NCI-H1048 (cell line): ENCODE measurements at regions not wholly inside any gene's neighbourhood (a gene's known extent, or its start where the extent isn't known, plus 50 kb on each side); places are given as distances from the start of the nearest gene placed in this dataset.

Experiments used
- DNase-seq: peaks from one replicate; lab custom pipeline; 2025; lab: John Stamatoyannopoulos, UW

GRCh38 chr21:35696644-35697043 lies 363.7 kb downstream of the SETD4 start:
- no peak for DNase-seq

GRCh38 chr21:35692311-35692710 lies 368.0 kb downstream of the SETD4 start:
- no peak for DNase-seq

- DNase-seq: no peak
Observed at GRCh38 chr21:35690436-35690835, 369.9 kb downstream of the SETD4 start.

GRCh38 chr21:35686156-35686555 lies 374.2 kb downstream of the SETD4 start:
- DNase-seq: no peak

GRCh38 chr21:35683664-35684304 lies 376.5 kb downstream of the SETD4 start:
- DNase-seq: no peak

- DNase-seq: no peak
Observed at GRCh38 chr21:35682904-35683549, 377.3 kb downstream of the SETD4 start.

- no peak for DNase-seq
Observed at GRCh38 chr21:35681946-35682345, 378.4 kb downstream of the SETD4 start.

GRCh38 chr21:35679076-35679475 lies 381.2 kb downstream of the SETD4 start:
- DNase-seq: no peak

GRCh38 chr21:35678393-35678792 lies 381.9 kb downstream of the SETD4 start:
- no peak for DNase-seq

- DNase-seq: no peak
Observed at GRCh38 chr21:35677298-35677841, 383.0 kb downstream of the SETD4 start.

- no peak for DNase-seq
Observed at GRCh38 chr21:35674895-35675470, 385.3 kb downstream of the SETD4 start.

GRCh38 chr21:35674091-35674671 lies 386.1 kb downstream of the SETD4 start:
- DNase-seq: no peak

GRCh38 chr21:35672313-35672712 lies 388.0 kb downstream of the SETD4 start:
- no peak for DNase-seq

GRCh38 chr21:35664683-35665082 lies 395.6 kb downstream of the SETD4 start:
- no peak for DNase-seq

- DNase-seq: no peak
Observed at GRCh38 chr21:35663856-35664606, 396.3 kb downstream of the SETD4 start.

- DNase-seq: no peak
Observed at GRCh38 chr21:35658242-35658641, 402.1 kb downstream of the SETD4 start.

GRCh38 chr21:35652872-35653271 lies 407.5 kb downstream of the SETD4 start:
- no peak for DNase-seq

- no peak for DNase-seq
Observed at GRCh38 chr21:35652196-35652595, 408.1 kb downstream of the SETD4 start.

- no peak for DNase-seq
Observed at GRCh38 chr21:35651196-35651595, 409.1 kb downstream of the SETD4 start.

GRCh38 chr21:35649186-35649585 lies 411.1 kb downstream of the SETD4 start:
- DNase-seq: no peak

GRCh38 chr21:35648512-35648911 lies 411.8 kb downstream of the SETD4 start:
- no peak for DNase-seq

GRCh38 chr21:35646606-35647005 lies 413.7 kb downstream of the SETD4 start:
- no peak for DNase-seq
